ENCODE measurements at regions not wholly inside any gene's neighbourhood (a gene's known extent, or its start where the extent isn't known, plus 50 kb on each side); places are given as distances from the start of the nearest gene placed in this dataset.
"Not testable (repeated sequence)": the region's sequence is repeated elsewhere in the genome, so short reads cannot be mapped to it uniquely, and the experiment has no call there.

DNA sequence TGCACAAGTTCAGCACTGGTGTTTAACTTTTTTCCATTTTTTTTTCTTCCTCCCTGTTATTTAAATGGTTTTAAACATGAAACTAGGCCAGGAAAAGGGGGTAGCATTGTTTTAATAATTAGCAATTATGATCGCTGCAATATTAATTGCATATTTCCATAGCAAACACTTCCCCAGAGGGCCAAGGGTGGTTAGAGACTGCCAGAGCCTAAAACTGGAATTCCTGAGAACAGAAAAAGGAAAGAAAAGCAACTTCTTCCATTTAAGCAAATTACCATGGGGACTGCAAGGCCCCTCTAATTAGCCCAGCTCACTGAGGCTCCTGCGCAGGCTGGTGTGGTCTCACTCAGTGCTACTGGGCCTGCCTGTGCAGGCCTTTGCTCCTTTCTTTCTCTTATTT lies 201.5 kb downstream of the SMAD2 start:
- DNase-seq (ENCODE audit: low read depth in 2 of 2) = no peak

DNA sequence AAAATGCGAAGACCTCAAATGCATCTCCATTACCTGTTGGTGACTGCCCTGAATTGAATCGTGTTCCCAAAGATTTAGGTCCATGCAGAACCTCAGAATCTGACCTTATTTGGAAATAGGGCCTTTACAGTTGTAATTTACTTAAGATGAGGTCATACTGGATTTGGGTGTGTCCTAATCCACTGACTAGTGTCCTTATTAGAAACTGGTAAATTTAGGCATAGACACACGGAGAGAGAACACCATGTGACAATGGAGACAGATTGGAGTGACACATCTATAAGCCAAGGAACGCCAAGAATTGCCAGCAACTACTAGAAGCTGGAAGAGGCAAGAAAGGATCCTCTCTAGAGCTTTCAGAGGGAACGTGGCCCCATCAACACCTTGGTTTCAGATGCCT lies 203.1 kb downstream of the SMAD2 start:
- DNase-seq (ENCODE audit: low read depth in 2 of 2) = no peak

DNA sequence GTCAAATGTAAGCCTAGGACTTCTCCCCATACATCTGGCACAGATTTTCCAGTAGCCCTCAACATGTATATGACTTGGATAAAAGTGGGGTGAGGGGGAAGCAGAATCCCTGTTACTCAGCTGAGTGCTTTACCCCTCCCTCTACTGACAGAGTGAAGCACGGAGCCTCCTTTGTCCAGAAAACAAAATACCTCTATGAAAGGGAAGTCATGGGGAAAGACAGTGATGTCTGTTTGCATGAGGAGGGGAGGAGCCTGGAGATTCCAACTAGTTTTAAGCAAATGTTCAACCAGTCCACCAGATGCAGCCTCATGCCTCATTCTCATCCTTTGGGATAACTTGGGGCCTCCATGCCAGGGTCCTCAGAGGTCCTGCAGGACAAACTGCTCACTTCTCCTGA lies 203.9 kb downstream of the SMAD2 start:
- DNase-seq (ENCODE audit: low read depth in 2 of 2) = no peak

DNA sequence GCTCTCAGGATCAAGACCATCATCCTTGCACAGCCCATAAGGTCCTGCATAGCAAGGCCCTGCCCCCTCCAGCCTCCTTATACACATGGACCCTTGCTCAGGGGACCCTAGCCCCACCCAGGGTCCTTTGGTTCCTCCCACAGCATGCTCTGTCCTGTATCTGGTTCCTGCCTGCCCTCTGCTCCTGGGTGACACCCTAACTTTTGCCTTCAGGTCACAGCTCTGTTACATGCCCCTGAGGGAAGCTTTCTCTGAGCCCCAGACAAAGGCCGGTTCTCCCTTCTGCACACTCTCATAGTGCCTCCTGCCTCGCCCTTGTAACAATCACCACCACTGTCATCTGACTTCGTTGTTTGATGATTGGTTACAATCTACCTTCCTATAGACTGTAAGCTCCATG lies 204.8 kb downstream of the SMAD2 start:
- no peak for DNase-seq (ENCODE audit: low read depth in 2 of 2)

DNA sequence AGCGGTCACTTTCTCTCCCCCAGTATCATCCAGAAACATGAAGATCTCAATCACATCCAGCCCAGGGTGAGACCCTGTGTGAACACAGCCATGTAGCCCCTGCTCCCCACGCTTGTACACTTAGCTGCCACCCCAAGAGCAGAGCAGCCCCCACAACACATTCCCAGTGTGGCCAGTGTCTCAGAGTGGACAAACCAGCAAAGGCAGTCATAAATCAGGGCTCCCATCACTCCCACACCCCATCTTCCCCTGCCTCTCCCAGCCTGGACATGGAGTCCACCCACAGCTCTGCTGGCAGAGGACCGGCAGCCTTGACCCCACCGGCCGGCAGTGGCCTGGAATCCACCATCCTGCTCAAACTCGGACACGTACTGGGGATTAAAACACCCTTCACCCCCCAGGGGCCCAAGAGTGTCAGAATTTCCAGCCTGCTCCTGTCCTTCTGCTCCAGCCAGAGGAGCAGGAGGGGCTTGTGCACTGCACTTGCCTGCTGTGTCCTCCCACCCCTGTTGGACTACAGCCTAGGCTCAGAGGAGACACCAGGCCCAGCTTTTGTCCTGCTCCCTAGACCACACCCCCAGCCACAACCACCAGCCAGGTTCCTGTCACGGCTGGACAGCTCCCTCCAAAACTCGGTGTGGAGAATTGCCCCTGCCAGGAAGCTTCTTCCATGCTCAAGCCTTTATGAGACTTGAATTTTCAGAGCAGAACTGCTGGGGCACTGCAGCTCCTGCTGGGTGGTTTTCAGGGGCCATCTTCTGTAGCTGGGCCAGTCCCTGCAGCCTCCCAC lies 206.1 kb downstream of the SMAD2 start:
- DNase-seq (ENCODE audit: low read depth in 2 of 2) = no peak

DNA sequence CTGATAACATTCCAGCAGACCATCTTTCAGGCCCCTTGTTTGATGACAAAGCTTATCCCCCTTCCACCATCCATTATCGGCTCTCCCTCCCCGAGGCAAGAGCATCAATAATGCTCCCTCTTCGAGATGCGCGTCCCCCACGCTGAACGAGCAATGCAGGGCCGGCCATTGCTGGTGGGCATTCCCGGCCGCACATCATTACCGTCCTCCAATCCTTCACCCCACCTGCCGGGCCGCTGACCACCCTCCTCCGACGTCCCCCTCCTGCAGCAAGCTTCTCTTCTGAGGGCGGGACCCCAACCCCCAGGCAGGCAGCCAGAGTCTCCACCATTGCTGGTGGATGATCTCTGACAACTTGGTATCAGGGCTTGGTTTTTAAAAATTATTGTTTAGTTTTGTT lies 208.6 kb downstream of the SMAD2 start:
- no peak for DNase-seq (ENCODE audit: low read depth in 2 of 2)

DNA sequence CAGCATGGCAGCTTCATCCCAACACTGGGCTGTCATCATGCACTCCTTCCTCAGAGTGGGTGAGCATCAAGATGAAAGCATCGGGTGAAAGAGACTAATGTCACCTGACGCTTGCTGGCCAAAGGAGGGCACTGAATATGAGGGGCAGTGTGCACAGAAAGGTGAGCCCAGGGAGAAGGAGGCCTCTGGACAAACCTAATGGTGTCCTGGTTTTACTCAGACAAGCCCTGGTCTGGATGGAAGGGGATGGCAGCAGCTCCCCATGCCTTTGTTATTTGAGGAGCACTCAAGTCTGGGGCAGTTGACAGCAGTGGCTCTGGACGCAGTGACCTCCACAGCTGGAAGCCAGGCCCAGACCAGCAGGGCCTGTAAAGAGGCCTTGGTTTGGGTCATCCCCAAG lies 209.7 kb downstream of the SMAD2 start:
- DNase-seq (ENCODE audit: low read depth in 2 of 2) = no peak

DNA sequence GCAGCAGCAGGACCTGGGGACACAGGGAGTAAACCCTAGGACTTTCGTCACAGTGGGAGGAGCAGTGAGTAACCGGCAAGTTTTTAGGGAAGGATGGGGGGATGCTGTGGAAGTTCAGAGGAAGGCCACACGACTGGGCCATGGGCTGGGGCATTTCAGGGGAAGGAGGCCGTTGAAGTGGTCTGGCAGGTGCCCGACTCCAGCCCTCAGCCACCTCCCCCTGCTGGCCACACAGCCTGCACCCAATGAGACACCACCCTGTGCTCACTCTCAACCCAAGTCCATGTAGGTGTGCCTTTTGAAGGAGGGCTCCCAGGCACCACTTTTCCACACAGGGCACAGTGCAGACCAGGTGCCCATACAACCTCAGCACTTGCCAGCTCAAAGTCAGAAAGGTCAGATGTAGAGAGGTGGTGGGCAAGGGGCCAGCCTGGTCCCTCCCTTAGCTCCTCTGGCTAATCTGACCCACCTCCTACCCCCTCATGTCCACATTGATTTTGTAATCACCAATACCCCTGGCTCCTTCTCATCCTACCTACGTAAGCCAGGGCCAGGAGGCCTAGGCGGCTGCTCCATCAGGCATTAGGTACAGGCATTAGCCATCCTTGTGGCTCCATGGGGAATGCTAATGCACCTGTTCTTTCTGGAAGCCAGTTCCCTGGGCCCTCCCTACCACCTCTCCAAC lies 211.2 kb downstream of the SMAD2 start:
- no peak for DNase-seq (ENCODE audit: low read depth in 2 of 2)

DNA sequence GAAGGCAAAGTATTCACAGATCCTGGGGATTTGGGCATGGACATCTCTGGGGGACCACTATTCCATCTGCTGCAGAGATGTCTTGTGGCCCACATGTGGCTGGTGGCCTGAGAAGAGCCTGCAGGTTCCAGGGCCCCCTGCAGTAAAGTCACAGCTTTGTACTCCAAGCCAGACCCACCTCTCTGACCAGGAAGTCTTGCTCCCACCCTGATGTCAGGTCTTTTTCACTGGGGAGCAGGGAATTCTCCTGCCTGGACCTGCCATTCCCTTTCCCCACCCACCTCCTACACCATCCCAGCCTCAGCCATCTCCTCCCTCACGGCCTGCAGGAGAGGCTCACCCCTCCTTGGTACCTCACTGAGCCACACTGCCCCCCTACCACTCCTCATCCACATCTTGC lies 211.8 kb downstream of the SMAD2 start:
- no peak for DNase-seq (ENCODE audit: low read depth in 2 of 2)

DNA sequence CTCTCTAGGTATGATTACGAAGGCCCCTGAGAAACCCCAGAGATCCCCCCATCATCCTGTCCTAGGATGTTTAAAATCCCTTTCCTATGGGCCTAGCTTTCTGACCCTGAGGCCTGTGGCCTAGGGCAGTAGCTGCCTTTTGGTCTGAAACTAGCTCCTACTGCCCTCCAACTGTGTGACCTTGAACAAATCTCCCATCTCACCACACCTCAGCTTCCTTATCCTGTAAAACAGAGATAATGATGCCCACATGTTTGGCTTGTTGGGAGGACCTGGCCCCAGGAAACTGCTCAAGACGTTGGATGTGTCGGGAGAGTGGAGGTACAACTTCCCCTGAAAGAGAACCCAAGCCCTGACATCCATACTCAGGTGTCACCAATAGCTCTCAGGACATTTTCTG lies 213.2 kb downstream of the SMAD2 start:
- DNase-seq (ENCODE audit: low read depth in 2 of 2) = no peak

DNA sequence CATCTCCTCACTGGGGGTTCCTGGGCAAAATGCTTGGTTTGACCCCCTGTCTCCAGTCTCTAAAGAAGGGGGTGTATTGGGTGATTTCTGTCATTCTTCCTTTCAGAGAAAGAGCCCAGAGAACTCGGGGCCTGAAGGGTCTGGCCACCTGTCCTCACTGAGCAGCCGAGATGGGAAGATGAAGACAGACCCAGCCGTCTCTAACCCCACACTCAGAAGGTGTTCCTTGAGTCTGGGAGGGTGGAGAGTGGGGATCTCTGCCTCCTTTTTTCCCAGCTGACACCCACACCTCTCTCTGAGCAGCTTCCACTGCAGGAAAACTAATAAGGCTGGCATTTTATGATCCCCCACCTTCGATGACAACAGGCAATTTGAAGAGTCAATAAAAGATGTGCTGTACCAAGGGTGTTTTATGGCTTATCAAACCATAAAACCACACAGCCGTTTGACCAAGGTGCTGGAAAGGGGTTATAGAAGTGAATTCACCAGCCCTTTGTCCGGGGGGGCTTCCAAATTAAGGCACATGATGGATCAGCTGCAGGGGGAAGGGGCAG lies 213.8 kb downstream of the SMAD2 start:
- DNase-seq (ENCODE audit: low read depth in 2 of 2) = no peak

DNA sequence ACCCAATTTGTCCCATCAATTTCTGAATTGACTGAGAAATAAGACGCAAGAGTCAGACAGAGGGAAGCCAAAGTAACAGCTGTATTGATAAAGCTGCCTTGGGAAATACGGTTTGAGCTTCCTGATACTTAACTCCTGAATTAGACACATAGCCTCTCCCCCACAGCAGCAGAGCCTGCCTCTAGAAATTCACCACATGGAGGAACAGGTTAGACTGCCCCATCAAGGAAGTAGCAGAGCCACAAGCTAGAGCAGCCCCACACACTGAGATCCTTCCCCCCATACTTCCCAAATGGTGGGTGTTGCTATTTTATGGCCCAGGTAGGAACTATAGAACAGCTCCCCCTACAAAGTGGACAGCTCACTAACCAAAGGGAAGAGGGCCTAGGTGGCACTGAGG lies 220.0 kb downstream of the SMAD2 start:
- DNase-seq (ENCODE audit: low read depth in 2 of 2) = no peak

DNA sequence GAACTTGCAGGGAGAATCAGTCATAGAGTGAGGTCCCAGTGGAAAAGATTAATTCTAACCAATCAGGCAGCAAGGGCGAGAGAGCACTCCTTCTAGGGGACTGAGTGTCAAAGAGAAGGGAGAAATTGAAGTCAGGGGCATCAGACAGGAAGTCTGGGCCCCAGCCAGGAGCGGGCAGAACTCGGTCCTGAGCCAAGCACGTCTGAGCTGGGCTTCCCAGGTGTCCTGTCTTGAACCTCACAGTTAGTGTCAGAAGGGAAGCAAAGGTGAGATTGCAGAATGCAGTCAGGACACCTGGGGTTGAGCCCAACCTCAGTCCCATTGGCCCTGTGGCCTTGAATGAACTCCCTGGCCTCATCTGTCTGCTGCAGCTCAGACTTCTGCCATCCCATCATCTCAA lies 220.9 kb downstream of the SMAD2 start:
- DNase-seq (ENCODE audit: low read depth in 2 of 2) = no peak

DNA sequence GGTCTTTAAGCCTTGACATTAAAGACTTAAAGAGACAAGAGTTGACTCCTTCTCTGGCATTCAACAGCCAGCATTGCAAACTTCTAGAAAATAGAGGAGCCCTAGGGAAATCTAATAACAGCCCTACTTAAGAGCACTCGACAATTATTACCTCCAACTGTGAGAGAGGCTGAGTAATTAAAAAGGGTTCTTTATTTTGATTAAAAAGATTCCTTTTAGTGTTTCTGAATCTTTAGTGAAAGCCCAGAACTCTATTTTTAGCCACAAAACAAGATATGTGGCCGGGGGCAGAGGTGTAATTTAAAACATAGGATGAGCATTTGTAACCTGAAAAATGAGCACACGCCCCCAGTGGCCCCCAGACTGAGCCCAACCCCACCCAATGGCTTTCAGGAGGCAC lies 222.3 kb downstream of the SMAD2 start:
- no peak for DNase-seq (ENCODE audit: low read depth in 2 of 2)

DNA sequence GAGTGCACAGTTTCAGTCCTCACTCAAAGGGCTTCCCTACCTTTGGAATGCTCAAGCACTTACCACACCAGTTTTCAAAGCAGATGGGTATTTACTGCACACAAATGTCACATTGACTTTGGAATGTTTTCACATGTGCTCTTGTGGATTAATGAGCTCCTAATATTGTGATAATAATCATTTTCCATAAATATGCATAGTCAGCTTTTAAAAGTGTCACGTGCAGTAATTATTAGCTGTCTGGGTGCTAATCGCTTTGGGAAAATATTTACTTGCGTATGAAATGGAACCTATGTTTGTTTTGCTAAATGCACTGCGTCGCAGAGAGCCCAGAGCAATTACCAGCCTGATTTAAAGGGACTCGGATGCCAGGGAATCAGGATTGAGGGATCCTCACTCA lies 229.3 kb downstream of the SMAD2 start:
- no peak for DNase-seq (ENCODE audit: low read depth in 2 of 2)

DNA sequence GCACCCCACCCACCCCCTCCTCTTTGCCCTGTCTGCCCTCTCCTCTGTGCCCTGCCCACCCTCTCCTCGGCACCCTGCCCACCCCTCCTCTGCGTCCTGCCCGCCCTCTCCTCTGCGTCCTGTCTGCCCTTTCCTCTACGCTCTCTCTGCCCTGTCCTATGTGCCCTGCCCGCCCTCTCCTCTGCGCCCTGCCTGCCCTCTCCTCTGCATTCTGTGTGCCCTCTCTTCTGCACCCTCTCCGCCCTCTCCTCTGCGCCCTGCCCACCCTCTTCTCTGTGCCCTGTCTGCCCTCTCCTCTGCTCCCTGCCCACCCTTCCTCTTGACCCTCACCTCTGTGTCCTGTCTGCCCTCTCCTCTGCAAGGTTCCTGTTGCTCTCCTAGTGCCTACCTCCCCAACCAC lies 233.6 kb downstream of the SMAD2 start:
- DNase-seq (ENCODE audit: low read depth in 2 of 2) = no peak

DNA sequence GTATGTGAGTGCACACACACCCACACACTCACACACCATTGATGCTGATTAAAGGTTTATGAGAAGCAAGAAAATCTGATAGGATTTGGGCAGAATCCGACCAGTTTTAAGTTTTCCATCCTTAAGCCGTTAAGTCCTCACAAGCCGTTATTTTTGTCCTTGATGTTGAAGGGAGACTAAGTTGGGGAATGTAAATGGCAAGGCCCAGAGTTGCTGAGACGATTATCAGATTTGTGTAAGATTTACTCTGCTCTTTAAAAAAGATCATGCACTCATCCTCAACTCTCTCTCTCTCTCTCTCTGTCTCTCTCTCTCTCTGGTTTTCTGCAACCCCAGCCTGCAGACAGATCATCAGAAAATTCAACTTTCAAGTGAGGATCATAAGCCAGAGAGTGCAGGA lies 238.8 kb downstream of the SMAD2 start:
- no peak for DNase-seq (ENCODE audit: low read depth in 2 of 2)

DNA sequence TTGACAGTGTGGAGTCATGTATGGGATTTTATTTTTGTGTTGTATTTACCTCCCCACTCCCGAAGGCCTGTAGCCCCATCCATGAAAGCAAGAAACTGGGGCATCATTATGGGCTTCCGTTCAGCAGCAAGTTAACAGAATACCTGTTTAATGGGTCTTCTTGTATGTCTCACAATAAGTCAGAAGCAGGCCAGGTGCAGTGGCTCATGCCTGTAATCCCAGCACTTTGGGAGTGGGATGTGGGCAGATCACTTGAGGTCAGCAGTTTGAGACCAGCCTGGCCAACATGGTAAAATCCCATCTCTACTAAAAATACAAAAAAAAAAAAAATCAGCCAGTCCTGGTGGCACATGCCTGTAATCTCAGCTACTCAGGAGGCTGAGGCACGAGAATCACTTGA lies 239.7 kb downstream of the SMAD2 start:
- not testable (repeated sequence) for DNase-seq (ENCODE audit: low read depth in 2 of 2)

DNA sequence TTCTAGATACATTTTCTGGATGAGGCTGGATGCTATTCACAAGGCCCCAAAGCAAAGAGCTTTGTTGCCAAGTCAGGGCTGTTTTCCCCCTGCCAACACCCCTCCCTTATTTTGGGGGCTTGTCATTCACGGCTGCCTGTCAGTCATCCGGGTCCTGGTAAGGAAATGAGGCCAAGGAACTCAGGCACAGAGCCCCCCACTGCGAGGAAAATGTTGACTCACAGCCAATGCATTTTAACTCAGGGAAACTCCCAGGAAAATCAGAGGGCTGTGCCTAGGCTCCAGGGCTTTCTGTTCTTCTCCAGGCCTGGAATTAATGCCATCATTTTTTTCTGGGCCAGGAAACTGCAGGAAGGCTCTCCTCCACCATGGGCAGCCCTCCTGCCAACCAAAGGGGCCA lies 241.1 kb downstream of the SMAD2 start:
- no peak for DNase-seq (ENCODE audit: low read depth in 2 of 2)

DNA sequence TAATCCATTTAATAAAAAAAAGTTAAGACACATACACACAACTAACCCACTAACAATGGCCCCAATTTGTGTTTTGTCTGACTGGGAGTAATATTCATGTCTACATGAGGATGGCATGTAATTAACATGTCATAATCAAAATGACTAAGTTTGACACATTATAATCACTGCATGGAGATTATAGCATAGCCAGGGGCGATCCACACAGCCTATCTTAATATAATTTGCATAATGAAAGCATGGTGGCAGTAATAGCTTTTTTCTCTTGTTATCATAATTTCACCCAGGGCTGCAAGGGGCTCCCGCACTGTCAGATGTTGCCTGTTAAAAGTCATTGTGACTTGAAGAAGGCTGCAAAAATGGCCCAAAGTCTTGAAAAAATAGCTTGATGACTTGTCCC lies 243.7 kb downstream of the SMAD2 start:
- DNase-seq (ENCODE audit: low read depth in 2 of 2) = no peak

DNA sequence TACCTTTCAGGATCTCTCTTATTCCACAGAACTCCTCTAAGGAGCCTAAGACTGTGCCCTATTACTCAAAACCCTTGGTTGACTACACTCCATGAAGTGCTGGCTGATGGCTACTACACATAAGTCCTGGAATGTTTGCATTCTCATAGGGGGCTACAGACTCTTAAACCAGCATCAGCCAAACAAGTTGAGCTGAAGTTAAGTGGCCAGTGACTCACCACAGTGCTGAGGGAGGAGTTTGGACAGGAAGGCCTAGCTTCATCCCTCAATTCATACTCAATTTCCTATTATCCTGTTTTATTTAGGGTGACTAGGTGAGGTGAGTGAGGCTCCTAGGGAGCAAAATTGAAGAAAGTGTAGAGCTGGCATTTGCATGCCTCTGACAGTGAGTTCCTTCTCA lies 246.7 kb downstream of the SMAD2 start:
- no peak for DNase-seq (ENCODE audit: low read depth in 2 of 2)

DNA sequence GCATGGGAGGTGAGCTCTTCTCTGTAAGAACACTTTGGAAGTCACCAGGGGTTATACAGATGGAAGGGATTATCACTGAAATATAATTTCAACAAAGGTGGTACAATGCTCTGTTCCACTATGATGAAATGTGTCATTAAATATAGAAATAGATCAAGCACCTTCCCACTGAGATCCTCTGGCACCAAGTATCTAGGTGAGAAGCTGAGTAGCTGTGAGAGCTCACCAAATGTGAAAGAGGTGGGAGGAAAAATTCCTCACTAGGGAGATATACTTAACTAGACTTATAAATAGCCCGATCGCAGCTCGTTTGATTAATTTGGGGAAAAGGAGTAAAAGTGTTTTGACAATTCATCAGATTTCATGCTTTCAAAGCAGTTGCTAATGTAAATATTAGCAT lies 247.6 kb downstream of the SMAD2 start:
- DNase-seq (ENCODE audit: low read depth in 2 of 2) = no peak

DNA sequence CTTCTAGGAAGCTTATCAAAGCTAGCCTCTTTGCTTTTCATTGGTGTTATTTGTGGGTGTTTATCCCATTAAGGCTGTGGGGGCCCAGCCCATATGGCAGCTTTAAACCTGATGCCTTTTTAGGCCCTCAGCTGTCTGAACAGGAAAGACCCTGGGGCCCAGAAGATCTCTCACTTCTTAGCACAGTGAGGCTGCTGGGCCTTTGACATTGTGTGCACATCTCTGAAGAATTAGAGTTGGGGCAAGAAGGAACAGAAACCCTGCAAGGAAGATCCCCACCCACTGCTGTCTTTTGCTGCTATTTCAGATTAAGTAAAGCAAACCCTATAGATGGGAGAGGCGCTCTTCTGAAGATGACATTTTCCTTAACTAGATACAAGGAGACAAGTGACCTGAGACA lies 250.0 kb downstream of the SMAD2 start:
- DNase-seq (ENCODE audit: low read depth in 2 of 2) = no peak
